Stimulated activated CD8-positive, alpha-beta memory T cell treated with anti-CD3 and anti-CD28 coated beads, Interleukin-15, amount 100 ng/mL, for 24 hours (primary cell): ENCODE measurements at regions not wholly inside any gene's neighbourhood (a gene's known extent, or its start where the extent isn't known, plus 50 kb on each side); places are given as distances from the start of the nearest gene placed in this dataset.
"Not testable (repeated sequence)": the region's sequence is repeated elsewhere in the genome, so short reads cannot be mapped to it uniquely, and the experiment has no call there.

ENCODE experiments used
- DNase-seq: peaks from one replicate; pipeline ENCODE4 v3.0.0-alpha.2; 2020; ENCODE audit warnings: low read depth

DNA sequence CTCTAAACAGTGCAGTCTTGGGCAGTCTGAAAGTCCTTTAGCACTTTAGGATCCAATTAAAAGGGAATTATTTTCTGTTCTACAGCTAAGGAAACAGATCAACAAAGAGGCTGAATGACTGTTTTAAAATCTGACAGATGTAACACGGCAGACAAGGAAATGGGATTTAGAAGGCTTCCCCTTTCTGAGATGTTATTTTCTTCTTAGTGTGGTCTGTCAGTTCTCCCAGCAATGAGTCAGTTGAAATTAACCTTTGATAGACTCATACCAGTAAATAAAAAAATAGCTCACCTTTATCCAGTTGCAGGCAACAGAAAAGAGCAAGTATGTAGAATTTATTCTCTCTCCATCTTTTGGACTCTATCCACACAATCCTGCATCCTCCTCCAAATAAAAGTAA is 98.1 kb downstream of the NEDD1 start:
- no peak for DNase-seq

GRCh38 chr12:97005646-97006045 is 98.6 kb downstream of the NEDD1 start:
- DNase-seq = no peak

DNA sequence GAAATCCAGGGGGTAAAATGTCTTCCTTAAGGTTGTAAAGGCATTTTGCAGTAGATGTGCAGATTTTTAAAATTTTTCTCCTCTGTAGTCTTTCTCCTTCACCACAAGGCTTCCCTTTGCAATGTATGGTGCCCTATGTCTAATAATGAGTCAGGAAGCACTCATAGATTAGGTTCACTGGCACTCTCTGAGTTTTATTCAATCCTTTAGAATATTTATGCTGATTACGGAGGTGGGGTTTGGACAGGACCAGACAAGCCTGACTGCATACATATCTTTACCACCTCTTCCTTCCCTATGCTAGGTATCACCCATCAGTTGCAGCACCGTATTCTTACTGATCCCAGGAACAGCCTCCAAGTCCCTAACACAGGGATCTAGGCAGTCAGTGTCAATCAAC is 99.5 kb downstream of the NEDD1 start:
- no peak for DNase-seq

DNA sequence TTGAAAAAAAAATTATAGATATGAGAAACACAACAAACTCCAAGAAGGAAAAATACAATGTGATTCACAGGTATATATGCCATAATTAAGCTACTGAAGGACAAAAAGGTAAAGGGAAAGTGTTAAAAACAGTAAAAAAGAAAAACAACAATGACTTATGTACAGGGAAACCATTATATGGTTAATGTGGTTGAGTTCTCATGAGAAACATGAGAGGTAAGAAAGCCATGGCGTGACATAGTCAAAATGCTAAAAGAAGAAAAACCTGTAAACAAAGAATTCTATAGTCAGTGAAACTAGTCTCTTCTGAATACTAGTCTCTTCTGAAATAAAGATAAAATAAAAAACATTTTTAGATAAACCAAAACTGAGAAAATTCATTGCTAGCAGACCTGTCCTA is 109.1 kb downstream of the NEDD1 start:
- no peak for DNase-seq

DNA sequence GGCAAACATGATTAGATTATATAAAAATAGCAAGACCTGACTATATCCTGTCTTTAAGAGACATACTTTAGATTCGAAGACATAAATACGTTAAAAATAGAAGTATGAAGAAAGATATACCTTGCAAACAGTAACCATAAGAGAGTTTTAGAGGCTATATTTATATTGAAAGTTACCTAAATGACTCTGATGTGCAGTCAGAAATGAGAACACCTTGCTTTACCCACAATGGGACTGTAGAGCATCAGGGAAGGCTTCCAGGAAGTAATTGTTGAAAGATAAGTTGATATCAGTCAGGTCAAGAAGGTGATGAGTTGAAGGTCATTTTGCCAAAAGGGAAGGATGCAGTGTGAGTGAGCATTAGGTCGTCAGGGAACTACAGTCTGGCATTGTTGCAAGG is 110.2 kb downstream of the NEDD1 start:
- DNase-seq = no peak

DNA sequence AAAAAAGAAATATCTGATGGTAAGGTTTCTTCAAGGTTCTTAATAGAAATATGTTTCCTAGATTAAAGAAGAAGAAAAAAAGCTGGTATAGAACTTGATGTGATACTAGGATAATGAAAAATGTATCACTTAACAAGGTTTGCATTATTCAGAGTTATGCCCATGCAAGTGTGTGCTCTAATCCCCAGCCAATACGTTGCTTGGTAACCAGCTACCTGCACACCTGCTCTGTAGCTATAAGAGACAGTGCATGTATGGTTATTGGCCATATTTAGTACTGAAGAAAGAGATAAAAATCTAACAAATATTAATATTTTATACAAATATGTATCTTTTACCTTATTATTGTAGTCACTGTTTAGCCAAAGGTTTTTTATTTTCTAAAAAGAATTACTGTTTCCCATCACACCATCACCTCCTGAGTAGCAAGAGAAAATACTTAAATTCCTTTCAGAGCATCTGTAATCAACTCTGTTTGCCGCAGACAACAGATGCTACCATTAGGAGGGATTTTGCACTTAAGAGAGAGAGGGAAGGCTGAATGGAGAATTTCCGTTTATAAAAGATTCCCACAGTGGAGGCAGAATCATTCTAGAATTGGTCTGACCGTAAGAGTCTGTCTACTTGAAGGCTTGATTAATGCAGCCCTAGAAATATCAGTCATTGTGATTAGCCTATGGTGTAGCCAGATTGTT is 115.6 kb downstream of the NEDD1 start:
- DNase-seq = no peak

GRCh38 chr12:97024393-97024792 is 117.3 kb downstream of the NEDD1 start:
- DNase-seq = no peak

DNA sequence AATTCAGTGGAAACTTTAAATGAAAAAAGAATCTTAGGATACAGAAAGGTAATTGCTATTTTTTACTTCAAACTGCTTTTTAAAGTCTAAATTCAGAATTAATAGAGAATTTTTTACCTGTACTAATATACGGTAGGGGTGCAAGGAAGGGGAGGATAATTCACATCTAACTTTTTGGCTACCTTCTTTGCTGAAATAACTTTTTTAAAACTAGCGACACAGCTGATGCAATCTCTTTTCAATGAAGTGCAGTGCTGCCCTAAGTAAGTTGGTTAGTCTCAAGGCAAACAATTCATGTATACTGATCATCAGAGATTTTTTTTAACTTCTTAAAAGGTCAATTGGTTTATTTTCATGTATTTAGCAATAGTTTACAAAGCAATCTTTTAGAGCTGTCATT is 119.8 kb downstream of the NEDD1 start:
- DNase-seq = no peak

GRCh38 chr12:97027482-97027881 is 120.4 kb downstream of the NEDD1 start:
- DNase-seq = no peak

DNA sequence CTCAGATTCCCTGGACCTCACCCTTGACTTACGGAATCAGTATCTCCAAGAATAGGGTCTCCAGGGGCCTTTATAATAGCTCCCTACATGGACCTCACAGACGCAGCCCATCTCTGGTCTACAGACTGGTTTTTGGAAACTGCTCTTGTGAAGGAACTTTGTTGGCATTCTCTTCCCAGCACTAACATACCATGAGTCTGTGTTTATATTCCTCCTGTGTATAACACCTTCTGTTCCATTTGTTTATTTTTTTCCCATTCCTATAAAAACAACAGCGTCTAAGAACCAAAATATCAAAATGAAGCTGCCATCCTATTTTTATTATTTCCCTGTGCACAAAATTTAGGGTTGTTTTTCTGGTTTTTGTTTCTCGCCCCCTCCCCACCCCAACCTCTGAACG is 131.1 kb downstream of the NEDD1 start:
- no peak for DNase-seq

- no peak for DNase-seq
Observed at GRCh38 chr12:97038834-97039233, 131.8 kb downstream of the NEDD1 start.

GRCh38 chr12:97046901-97047300 is 139.8 kb downstream of the NEDD1 start:
- DNase-seq = no peak

DNA sequence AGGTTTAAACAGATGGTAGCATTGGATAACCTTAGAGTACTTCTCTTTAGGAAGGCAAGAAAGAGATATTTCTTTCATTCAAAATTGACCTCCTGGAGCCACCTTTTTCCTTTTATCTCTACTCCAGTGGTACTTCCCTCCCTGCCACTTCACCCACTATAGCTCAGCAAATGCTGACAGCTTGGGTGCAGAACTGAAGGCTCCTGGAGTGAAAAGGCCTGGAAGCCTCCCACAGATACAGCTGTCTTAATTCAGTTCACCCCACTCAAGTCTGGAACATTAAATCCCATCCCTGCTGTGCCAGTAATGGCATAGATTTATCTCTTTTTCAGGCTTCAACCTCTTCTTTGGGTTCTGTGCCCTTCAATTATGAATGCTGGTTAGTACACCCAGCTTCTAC is 140.3 kb downstream of the NEDD1 start:
- no peak for DNase-seq

- DNase-seq = no peak
Observed at GRCh38 chr12:97048421-97049035, 141.5 kb downstream of the NEDD1 start.

DNA sequence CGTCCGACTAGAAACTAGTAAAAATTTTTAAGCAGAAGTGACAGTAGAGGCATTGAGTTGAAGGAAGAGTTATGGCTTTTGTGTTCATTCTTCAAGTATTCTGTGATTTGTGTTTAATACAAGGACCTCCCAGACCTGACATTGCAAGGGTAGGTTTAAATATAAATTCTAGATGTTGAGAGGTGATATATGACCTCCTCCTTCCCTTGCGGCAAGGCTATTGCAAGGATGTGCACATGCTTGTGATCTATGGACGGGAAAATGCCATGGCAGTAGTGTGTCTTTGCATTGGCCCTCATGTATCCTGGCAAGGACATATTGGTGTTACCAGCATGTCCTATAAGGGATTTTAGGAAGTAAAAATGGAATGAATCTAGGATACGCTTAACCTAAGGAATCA is 143.5 kb downstream of the NEDD1 start:
- DNase-seq = no peak

DNA sequence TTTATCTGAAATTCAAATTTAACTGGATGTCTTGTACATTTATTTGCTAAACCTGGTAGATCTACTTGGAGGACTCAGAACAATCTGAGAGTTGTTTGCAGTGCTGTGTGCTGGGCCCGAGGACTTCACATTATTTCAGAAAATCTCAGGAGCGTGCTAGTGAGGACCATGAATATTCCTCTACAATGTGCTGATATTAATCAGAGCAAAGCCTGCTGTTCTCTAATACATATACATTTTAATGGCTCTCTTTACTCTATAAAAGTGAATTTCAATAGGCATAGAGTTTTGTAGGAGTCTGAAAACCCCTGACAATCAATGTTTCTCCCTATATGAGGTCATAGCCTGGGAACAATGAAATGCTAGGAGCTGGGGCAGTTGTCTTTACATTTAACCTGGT is 144.3 kb downstream of the NEDD1 start:
- DNase-seq = no peak

GRCh38 chr12:97061171-97061570 is 154.1 kb downstream of the NEDD1 start:
- DNase-seq = no peak

DNA sequence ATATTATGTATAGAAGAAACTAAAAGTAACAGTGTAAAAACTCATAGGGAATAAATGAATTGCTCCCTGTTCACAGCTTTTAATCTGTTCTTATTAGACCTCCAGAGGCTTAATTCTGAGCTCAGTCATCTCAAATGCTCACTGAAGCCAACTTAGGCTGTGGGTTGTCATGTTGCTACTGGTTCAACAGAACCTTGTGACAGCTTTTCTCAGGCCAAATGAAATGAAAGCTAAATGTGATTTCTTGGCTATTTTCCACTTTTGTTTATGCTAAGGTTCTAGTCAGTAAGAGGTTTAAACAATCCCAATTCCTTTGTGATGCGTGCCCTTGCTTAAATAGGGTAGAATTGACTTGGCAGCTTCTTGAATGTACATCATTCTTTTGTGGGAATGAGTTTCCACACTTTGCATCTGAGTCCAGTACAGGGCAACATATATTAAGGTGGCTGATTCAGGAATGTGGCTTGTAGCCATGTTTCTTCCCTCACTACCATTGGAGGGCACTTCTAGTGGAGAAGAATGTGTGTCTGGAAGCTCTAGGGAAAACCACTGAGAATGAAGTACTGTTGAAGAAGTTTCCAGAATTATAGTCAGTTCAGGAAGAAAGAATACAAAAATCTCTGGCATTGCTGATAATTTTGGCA is 156.4 kb downstream of the NEDD1 start:
- no peak for DNase-seq

GRCh38 chr12:97075161-97075933 is 168.3 kb downstream of the NEDD1 start:
- no peak for DNase-seq

DNA sequence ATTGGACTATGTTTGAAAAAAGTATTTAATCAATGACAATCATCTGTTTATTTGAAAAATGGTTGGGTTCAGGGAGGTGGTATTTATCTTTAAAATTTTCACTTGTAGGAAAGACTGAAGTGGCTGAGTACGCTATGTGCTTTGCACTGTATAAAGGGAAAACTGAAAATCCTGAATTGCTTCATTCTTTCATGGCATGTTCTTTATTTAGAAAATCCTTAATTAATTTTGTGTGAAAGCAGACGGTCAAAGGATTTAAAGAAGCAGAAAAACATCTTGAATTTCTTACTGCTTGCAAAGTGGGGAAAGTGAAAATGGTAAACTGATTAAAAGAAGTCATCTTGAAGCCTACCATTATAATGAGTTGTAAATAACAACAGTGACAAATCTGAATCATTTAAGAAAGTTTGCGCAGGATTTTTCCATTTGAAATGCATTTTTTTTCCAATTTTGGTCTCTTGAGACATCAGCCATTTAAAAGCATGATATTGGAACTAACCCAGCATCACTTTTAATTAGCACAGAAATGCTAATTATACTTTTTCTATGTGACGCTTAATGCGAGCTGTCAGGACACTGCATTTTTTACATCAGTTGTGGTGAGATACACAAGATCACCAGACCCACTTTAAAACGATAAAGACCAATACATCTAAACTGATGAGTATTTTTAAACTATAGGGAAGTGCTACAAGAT is 169.0 kb downstream of the NEDD1 start:
- no peak for DNase-seq

DNA sequence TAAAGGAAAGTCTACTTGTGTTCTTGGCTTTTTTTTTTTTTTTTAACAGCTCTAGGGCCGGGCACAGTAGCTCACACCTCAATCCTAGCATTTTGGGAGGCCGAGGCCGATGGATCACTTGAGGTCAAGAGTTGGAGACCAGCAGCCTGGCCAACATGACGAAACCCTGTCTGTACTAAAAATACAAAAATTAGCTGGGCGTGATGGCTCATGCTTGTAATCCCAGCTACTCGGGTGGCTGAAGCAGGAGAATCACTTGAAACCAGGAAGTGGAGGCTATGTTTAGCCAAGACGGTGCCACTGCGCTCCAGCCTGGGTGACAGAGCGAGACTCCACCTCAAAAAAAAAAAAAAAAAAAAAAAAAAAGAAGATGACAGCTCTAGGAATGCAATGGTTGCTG is 169.9 kb downstream of the NEDD1 start:
- not testable (repeated sequence) for DNase-seq

- no peak for DNase-seq
Observed at GRCh38 chr12:97082029-97082428, 175.0 kb downstream of the NEDD1 start.
